Astrocyte of the spinal cord (primary cell): ENCODE measurements at regions not wholly inside any gene's neighbourhood (a gene's known extent, or its start where the extent isn't known, plus 50 kb on each side); places are given as distances from the start of the nearest gene placed in this dataset.

Experiments used
- DNase-seq: peaks from one replicate; pipeline ENCODE4 v3.0.0; 2011; ENCODE audit warnings: low read depth, low spot score
- H3K4me3 ChIP-seq: 2 replicates; pipeline ENCODE4 v1.5.1; 2011; ENCODE audit warnings: low read depth, mild to moderate bottlenecking, low read length, moderate library complexity
- CTCF ChIP-seq: IDR thresholded peaks from 2 replicates; pipeline ENCODE4 v1.5.1; 2012; ENCODE audit warnings: low read depth, mild to moderate bottlenecking, low read length, inconsistent platforms
- in situ Hi-C: cut with HindIII; loops from 2 replicates; pipeline ENCODE4 v1.10.0; 2017; ENCODE audit warnings: low sequenced_read_pairs

- TF ChIP-seq CTCF: no peak
- no peak for DNase-seq
- no peak overlapping the region for H3K4me3 ChIP-seq
- in situ Hi-C loops: no loop called here
Measured at GRCh38 chr5:87803352-87803751, 390.6 kb upstream of the CCNH start.

GRCh38 chr5:87791869-87792268 is 379.1 kb upstream of the CCNH start:
- no peak for TF ChIP-seq CTCF
- DNase-seq: no peak
- H3K4me3 ChIP-seq: no peak overlapping the region
- in situ Hi-C loops: no loop called here

DNA sequence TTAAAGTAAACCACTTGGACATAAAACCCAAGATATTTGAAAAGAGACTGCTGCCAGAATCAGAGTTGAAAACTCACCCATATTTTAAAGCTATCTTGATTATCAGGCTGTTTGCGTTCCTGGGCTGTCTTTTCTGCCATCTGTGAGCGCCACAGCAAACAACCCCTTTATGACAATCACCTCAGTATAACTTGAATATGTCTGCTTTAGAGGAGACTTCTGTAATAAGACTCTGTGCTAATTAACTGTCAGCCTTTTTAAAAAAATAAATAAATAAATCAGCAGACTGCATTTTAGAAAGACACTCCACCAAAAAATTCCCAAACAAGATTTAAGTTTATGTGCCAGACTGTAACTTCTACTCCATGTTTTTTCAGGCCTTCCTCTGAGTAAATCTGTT is 375.7 kb upstream of the CCNH start:
- no peak overlapping the region for H3K4me3 ChIP-seq
- no peak for TF ChIP-seq CTCF
- in situ Hi-C loops: loop anchor here (10.0 kb wide), 1 partner anchor 876 kb away; no protein-coding TSS in a partner anchor
- no peak for DNase-seq

DNA sequence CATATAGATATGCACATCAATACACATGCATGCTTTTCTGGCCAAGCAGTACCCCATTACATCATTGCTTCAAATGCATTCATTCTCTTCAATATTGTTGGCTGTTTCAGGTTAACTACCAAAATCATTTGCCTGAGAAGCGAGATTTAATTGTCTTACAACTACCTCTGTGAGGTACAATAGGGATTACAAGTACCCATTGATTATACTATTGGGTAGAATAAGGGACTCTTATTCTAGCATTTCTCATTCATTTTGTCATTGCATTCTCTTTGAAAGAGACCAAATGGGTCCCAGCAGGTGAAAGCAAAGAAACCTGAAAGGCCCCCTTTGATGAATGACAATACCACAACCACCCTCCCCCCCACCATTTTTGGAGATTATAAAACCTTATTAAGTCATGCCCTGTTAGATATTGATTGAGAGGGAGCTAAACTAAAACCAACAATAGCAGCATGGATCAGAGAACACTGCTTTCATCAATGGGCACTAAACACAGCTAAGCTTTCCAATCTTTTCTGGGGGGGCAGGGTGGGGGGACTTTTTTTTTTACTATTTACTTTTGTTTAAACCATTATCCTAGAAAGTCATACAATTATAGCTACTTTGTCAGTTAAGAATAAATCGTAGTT is 375.0 kb upstream of the CCNH start:
- no peak for DNase-seq
- TF ChIP-seq CTCF: no peak
- no peak overlapping the region for H3K4me3 ChIP-seq
- in situ Hi-C loops: loop anchor here (10.0 kb wide), 1 partner anchor 877 kb away; no protein-coding TSS in a partner anchor

DNA sequence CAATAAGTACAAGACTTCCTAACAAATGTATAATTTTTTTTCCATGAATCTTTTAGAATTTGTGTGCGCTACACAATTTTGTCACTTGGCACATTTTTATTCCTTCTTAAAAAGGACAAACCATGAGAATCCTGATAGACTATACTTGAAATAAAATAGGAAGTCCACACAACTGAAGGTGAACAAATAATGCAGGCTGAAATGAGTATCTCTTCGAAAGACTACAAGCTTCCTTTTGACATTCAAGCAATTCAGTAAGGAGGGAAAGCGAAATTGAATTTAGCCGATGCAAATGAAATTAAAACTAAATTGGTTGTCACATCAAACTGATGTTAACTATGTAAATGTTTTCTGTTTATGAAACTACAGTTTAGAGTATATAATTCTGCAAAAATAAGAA is 374.4 kb upstream of the CCNH start:
- no peak for TF ChIP-seq CTCF
- H3K4me3 ChIP-seq: no peak overlapping the region
- DNase-seq: no peak
- in situ Hi-C loops: loop anchor here (10.0 kb wide), 1 partner anchor 878 kb away; no protein-coding TSS in a partner anchor

DNA sequence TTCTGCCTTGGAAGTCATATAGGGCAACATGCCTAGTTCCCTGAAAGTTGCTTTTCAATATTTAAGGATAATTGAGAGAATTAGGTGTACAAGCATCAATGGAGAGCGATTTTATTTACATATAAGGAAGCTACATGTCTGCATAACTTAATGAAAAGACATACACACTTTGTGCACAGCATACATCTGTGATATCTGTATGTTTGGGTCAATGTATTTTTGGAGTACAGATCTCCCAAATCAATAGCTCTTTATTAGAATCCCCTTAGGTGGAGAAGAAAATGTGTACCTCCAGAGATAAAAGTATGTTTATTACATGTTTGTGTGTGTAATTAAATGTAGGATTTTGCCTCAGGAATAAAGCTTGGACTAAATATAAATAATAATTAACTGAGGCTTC is 373.7 kb upstream of the CCNH start:
- TF ChIP-seq CTCF: no peak
- H3K4me3 ChIP-seq: no peak overlapping the region
- in situ Hi-C loops: loop anchor here (10.0 kb wide), 1 partner anchor 878 kb away; no protein-coding TSS in a partner anchor
- no peak for DNase-seq
